ENCODE measurements at regions not wholly inside any gene's neighbourhood (a gene's known extent, or its start where the extent isn't known, plus 50 kb on each side); places are given as distances from the start of the nearest gene placed in this dataset.

DNA sequence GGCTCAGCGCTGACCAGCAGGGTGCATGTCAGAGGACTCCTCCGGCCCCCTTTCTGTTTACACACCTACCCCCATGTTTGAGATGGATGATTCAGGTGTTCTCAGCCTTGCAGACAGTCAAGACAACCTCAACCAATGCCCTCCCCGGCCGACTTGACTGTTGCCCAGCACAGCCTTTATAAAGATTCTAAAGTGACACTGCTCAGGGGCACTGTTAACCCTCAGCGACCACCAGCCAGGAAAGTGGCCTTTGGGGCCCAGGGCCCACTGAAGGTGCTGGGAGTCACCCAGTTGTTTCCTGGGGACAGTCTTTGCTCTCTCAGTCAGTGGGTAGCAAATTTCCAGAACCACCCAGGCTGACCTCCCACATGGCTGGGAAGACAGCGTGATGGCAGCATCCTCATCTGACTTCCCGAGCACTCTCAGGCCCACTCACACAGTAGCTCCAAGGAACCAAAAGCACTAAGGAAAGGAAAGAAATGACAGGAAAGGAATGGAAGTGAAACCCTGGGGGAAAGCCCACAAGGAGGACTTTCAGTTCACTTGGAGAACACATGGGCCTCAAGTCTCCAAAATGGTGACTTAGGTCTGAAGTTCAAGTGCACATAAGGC is 128.4 kb downstream of the ASB7 start:
- no peak for TF ChIP-seq CTCF (conservative IDR thresholded peaks at IDR 0.05; ENCODE audit: low read depth, low read length)
- no peak for TF ChIP-seq EZH2 (IDR thresholded peaks at IDR 0.05; ENCODE audit: borderline replicate concordance, low read depth, low read length, poor library complexity, severe bottlenecking)
